ENCODE measurements at regions not wholly inside any gene's neighbourhood (a gene's known extent, or its start where the extent isn't known, plus 50 kb on each side); places are given as distances from the start of the nearest gene placed in this dataset.

DNA sequence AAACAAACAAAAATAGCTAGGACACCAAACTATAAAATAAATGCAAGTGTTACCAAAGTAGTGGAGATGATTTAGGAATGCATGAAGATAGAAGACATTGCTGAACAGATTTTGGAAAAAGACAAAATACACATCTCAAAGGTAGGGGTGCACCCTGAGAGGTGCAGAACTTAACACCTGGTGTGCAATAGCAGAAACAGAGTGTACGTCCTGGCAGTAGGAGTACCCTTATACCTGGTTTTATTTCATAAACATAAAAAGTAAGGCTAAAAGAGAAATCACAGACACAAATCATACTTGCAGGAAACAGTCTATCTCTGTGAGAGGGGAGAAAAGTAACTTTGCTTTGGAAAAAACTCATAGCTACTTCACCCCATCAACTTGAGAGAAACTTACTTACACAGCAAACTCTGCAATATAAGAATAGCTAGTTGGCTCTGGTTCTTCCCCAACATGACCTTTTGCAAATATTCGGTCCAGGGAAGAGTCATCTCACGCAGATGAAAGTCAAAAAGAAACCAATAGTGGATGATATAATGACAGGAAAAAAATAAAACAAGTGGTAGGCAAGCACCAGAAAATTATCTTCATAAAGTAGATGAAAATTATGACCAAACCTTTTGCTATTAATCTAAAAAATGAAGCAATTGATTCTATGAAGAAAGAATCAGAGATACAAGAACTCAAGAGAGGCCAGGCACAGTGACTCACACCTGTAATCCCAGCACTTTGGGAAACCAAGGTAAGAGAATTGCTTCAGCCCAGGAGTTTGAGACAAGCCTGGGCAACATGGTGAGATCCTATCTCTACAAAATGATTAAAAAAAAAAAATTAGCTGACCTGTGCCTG lies 108.9 kb upstream of the BNIP2 start:
- H3K9me3 ChIP-seq (replicated peaks; ENCODE audit: control insufficient read depth, insufficient read depth, low read length), result no peaks in the 10 kb centered on the region
- POLR2A ChIA-PET, result no interaction called here
- peaks cover 1 to 5% of the 10 kb centered on the region in 2 experiments for H3K27me3 ChIP-seq (ENCODE audit: control insufficient read depth in 2 of 2, insufficient read depth in 2 of 2, low read length in 2 of 2)
- no peaks in the 10 kb centered on the region for H3K36me3 ChIP-seq (ENCODE audit: control insufficient read depth in 2 of 2, extremely low read depth in 1 of 2, insufficient read depth in 2 of 2, low read length in 2 of 2)
- H3K4me1 ChIP-seq (ENCODE audit: control insufficient read depth, extremely low read depth, insufficient read depth, low read length), result no peaks in the 10 kb centered on the region
- H4K20me1 ChIP-seq (replicated peaks; ENCODE audit: control insufficient read depth, extremely low read depth, insufficient read depth, low read length), result no peaks in the 10 kb centered on the region
- BruUV-seq (replicated peaks), result no TSS peak
- TF ChIP-seq, protein P1, sequence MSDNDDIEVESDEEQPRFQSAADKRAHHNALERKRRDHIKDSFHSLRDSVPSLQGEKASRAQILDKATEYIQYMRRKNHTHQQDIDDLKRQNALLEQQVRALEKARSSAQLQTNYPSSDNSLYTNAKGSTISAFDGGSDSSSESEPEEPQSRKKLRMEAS (IDR thresholded peaks at IDR 0.05; ENCODE audit: insufficient read depth, insufficient read length), result no peak
- TF ChIP-seq POLR2AphosphoS5 (IDR thresholded peaks at IDR 0.05; ENCODE audit: insufficient read depth, low read depth, low read length) (no peak), GATA2 (IDR thresholded peaks at IDR 0.05; ENCODE audit: insufficient read depth, insufficient read length, low read depth, low read length) (no peak), CTCF (IDR thresholded peaks at IDR 0.05; ENCODE audit: extremely low read depth in 1 of 2, insufficient read depth in 1 of 2, low read depth in 1 of 2, low read length in 2 of 2) (no peak), EZH2 (IDR thresholded peaks at IDR 0.05; ENCODE audit: borderline replicate concordance, low read depth, low read length, severe bottlenecking) (no peak), MYC (IDR thresholded peaks at IDR 0.05; ENCODE audit: low read depth, low read length) (no peak), JUN (IDR thresholded peaks at IDR 0.05; ENCODE audit: borderline replicate concordance, insufficient read depth, insufficient read length, low read depth) (no peak), POLR2A (IDR thresholded peaks at IDR 0.05; ENCODE audit: low read depth, low read length) (no peak), FOS (IDR thresholded peaks at IDR 0.05; ENCODE audit: borderline replicate concordance, insufficient read depth, low read length) (no peak)
- dilution Hi-C loops (cut with MboI; ENCODE audit: extremely low pct_ligation_motif_present, low sequenced_read_pairs), result no loop called here
- intact Hi-C loops (cut with micrococcal nuclease), result no loop called here
- CTCF ChIA-PET, result no interaction called here
- no peaks in the 10 kb centered on the region for H3K79me2 ChIP-seq (ENCODE audit: control insufficient read depth, insufficient read depth, low read length)
- no peaks in the 10 kb centered on the region for H3K9me1 ChIP-seq (replicated peaks; ENCODE audit: control insufficient read depth, extremely low read depth, insufficient read depth, low read length)
- H3K9ac ChIP-seq (replicated peaks; ENCODE audit: extremely low read depth, insufficient read depth, low read length), result no peak overlapping the region
- DNase-seq (ENCODE audit: low read depth, low spot score) (no peak), FAIRE-seq (no peak)
- no peak overlapping the region for H3K4me3 ChIP-seq (replicated peaks in 1 of 3; ENCODE audit: insufficient read depth in 1 of 3, low read depth in 1 of 3, low read length in 3 of 3)
- no peak overlapping the region for H2AFZ ChIP-seq (ENCODE audit: low read depth, low read length)
- no peak overlapping the region for H3K4me2 ChIP-seq (ENCODE audit: insufficient read depth, low read length)
- no peak overlapping the region for H3K27ac ChIP-seq (ENCODE audit: insufficient read depth, low read depth, low read length)

Measured in endothelial cell of umbilical vein (primary cell).